OCI-LY1 (cell line): ENCODE measurements at regions not wholly inside any gene's neighbourhood (a gene's known extent, or its start where the extent isn't known, plus 50 kb on each side); places are given as distances from the start of the nearest gene placed in this dataset.

Experiments
- H2AFZ ChIP-seq: fragments of 200-600 bp; sonication (generic), shearing (Covaris generic); 2 replicates; pipeline ENCODE4 v1.6.0; 2014; ENCODE audit warnings: antibody characterized with exemption, mild to moderate bottlenecking, low read length
- H3F3A ChIP-seq: fragments of 200-600 bp; sonication (generic), shearing (Covaris generic); 2 replicates; pipeline ENCODE4 v1.6.0; 2014; ENCODE audit warnings: mild to moderate bottlenecking, antibody characterized with exemption, low read length, moderate library complexity; ENCODE audit not compliant: insufficient read depth
- H3K27ac ChIP-seq: fragments of 200-600 bp; sonication (generic); 2 replicates; pipeline ENCODE4 v1.5.1; 2014; ENCODE audit warnings: low read length, mixed run types, mild to moderate bottlenecking, low read depth; ENCODE audit not compliant: poor library complexity, severe bottlenecking
- H3K27me3 ChIP-seq: fragments of 200-600 bp; sonication (generic); 2 replicates; pipeline ENCODE4 v1.6.0; 2014; ENCODE audit warnings: antibody characterized with exemption, mild to moderate bottlenecking, low read length, moderate library complexity; ENCODE audit not compliant: insufficient read depth
- H3K36me3 ChIP-seq: fragments of 200-600 bp; sonication (generic); 2 replicates; pipeline ENCODE4 v1.6.1; 2014; ENCODE audit warnings: mild to moderate bottlenecking, antibody characterized with exemption, low read length, moderate library complexity, mixed read lengths; ENCODE audit not compliant: insufficient read depth
- H3K4me1 ChIP-seq: fragments of 200-600 bp; sonication (generic); 2 replicates; pipeline ENCODE4 v1.5.1; 2014; ENCODE audit warnings: mild to moderate bottlenecking, low read length, moderate library complexity; ENCODE audit not compliant: insufficient read depth, severe bottlenecking
- H3K4me2 ChIP-seq: fragments of 200-600 bp; sonication (generic), shearing (Covaris generic); 2 replicates; pipeline ENCODE4 v1.6.1; 2014; ENCODE audit warnings: low read length
- H3K4me3 ChIP-seq: fragments of 200-600 bp; sonication (generic); 2 replicates; pipeline ENCODE4 v1.5.1; 2014; ENCODE audit warnings: low read length, low read depth, mild to moderate bottlenecking, mixed read lengths; ENCODE audit not compliant: poor library complexity, severe bottlenecking
- H3K79me2 ChIP-seq: fragments of 200-600 bp; shearing (Covaris generic); 2 replicates; pipeline ENCODE4 v1.6.1; 2016; ENCODE audit warnings: mixed run types, low read length, mixed read lengths; ENCODE audit not compliant: insufficient read depth
- H3K9ac ChIP-seq: fragments of 200-600 bp; sonication (generic), shearing (Covaris generic); 2 replicates; pipeline ENCODE4 v1.6.1; 2014; ENCODE audit warnings: mild to moderate bottlenecking, low read length, mixed read lengths
- H3K9me2 ChIP-seq: fragments of 200-600 bp; sonication (generic), shearing (Covaris generic); 2 replicates; pipeline ENCODE4 v1.6.1; 2014; ENCODE audit warnings: low read depth, mild to moderate bottlenecking, low read length, mixed read lengths
- H3K9me3 ChIP-seq: fragments of 200-600 bp; shearing (Covaris generic); 2 replicates; pipeline ENCODE4 v1.6.1; 2014; ENCODE audit warnings: low read length, mixed read lengths
- H4K20me1 ChIP-seq: fragments of 200-600 bp; sonication (generic), shearing (Covaris generic); 2 replicates; pipeline ENCODE4 v1.6.0; 2016; ENCODE audit warnings: mild to moderate bottlenecking, low read length; ENCODE audit not compliant: insufficient read depth
- EZH2 ChIP-seq: fragments of 200-600 bp; sonication (generic), shearing (Covaris generic); IDR thresholded peaks from 2 replicates; pipeline ENCODE4 v1.8.0; 2017; ENCODE audit warnings: borderline replicate concordance, mixed run types, mild to moderate bottlenecking, antibody characterized with exemption, low read length, moderate library complexity, mixed read lengths
- TF ChIP-seq, protein P1 (sequence below): fragments of 200-600 bp; sonication (generic), shearing (Covaris generic); IDR thresholded peaks from 2 replicates; pipeline ENCODE4 v1.5.1; 2017; ENCODE audit warnings: mild to moderate bottlenecking, antibody characterized with exemption, low read length, moderate library complexity, mixed read lengths

DNA sequence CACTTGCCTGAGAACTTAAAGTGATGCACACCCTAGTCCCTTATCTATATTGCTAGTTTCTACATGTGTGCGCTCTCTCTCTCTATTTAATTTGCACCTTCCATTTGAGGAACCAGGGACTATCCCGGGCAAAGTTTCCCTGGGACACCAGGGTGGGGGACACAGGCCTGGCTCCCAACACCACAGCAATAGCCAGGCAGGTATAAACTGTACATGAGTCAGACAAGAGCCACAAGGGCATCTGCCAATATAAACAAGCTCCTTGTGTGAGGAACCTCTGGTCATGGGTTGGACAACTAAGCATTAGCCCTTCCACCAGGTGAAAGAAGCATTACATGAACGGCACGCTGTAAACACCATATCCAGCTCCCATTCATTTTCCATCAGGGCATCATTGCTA, 455.5 kb downstream of the STIM2 start:
- no peak overlapping the region for H3K27ac ChIP-seq
- no peak overlapping the region for H3K9ac ChIP-seq
- no peaks in the 10 kb centered on the region for H3K27me3 ChIP-seq
- H4K20me1 ChIP-seq, result no peaks in the 10 kb centered on the region
- H3K4me2 ChIP-seq, result no peak overlapping the region
- H3K9me2 ChIP-seq, result no peaks in the 10 kb centered on the region
- no peaks in the 10 kb centered on the region for H3F3A ChIP-seq
- TF ChIP-seq, protein P1, sequence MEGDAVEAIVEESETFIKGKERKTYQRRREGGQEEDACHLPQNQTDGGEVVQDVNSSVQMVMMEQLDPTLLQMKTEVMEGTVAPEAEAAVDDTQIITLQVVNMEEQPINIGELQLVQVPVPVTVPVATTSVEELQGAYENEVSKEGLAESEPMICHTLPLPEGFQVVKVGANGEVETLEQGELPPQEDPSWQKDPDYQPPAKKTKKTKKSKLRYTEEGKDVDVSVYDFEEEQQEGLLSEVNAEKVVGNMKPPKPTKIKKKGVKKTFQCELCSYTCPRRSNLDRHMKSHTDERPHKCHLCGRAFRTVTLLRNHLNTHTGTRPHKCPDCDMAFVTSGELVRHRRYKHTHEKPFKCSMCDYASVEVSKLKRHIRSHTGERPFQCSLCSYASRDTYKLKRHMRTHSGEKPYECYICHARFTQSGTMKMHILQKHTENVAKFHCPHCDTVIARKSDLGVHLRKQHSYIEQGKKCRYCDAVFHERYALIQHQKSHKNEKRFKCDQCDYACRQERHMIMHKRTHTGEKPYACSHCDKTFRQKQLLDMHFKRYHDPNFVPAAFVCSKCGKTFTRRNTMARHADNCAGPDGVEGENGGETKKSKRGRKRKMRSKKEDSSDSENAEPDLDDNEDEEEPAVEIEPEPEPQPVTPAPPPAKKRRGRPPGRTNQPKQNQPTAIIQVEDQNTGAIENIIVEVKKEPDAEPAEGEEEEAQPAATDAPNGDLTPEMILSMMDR, result no peak
- TF ChIP-seq EZH2, result no peak
- no peak overlapping the region for H3K4me3 ChIP-seq
- H3K9me3 ChIP-seq, result no peaks in the 10 kb centered on the region
- H3K36me3 ChIP-seq, result no peaks in the 10 kb centered on the region
- H3K79me2 ChIP-seq, result no peaks in the 10 kb centered on the region
- no peak overlapping the region for H2AFZ ChIP-seq
- no peaks in the 10 kb centered on the region for H3K4me1 ChIP-seq

DNA sequence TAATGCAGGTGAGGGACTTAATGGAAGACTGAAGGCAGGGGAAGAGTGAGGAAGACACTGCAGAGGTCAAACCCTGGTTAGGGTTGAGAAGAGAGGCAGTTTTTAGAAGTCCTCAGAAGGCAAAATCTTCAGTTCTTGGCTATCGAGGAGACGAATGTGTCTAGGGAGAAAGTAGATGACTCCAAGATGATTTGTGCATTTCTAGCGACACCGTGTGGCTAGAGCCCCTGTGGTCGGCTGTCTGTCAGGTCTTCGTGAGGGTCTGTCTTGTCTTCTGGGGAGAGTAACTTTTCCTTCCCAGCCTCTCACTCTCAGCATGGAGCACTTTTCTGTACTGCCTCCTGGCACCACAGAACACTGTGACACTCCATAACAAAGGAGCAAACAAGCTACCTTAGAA, 458.1 kb downstream of the STIM2 start:
- no peak overlapping the region for H3K4me3 ChIP-seq
- H3K9me3 ChIP-seq, result no peaks in the 10 kb centered on the region
- no peaks in the 10 kb centered on the region for H3F3A ChIP-seq
- no peak overlapping the region for H3K9ac ChIP-seq
- no peaks in the 10 kb centered on the region for H4K20me1 ChIP-seq
- no peaks in the 10 kb centered on the region for H3K79me2 ChIP-seq
- no peaks in the 10 kb centered on the region for H3K4me1 ChIP-seq
- H2AFZ ChIP-seq, result no peak overlapping the region
- H3K9me2 ChIP-seq, result no peaks in the 10 kb centered on the region
- TF ChIP-seq, protein P1, result peak; percentile 52
- no peak for TF ChIP-seq EZH2
- H3K27me3 ChIP-seq, result no peaks in the 10 kb centered on the region
- H3K36me3 ChIP-seq, result no peaks in the 10 kb centered on the region
- H3K4me2 ChIP-seq, result no peak overlapping the region
- no peak overlapping the region for H3K27ac ChIP-seq

DNA sequence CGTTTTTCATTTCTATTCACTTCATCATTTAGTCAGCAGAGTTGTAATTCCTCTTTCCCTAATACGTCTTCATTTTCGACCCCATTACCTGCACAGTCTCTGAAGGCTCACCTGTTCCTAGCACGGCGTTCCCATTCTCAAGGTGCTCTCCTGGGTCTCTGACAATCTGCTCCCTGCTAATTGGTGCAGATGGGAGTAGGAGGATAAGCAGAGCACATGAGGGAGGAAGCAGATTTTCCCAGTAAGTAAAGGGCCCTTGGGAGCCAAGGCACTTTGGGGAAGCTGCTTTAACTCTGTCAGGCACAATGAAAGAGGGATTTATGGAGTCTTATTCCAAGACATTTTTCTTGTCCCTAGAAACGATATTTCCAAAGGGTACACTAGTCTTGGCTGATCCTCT, 466.4 kb downstream of the STIM2 start:
- H4K20me1 ChIP-seq, result no peaks in the 10 kb centered on the region
- no peaks in the 10 kb centered on the region for H3K9me2 ChIP-seq
- no peaks in the 10 kb centered on the region for H3K79me2 ChIP-seq
- H3F3A ChIP-seq, result no peaks in the 10 kb centered on the region
- H3K9ac ChIP-seq, result no peak overlapping the region
- H3K36me3 ChIP-seq, result no peaks in the 10 kb centered on the region
- H3K4me1 ChIP-seq, result no peaks in the 10 kb centered on the region
- no peak overlapping the region for H3K4me3 ChIP-seq
- H2AFZ ChIP-seq, result no peak overlapping the region
- TF ChIP-seq, protein P1, result no peak
- TF ChIP-seq EZH2, result no peak
- H3K4me2 ChIP-seq, result no peak overlapping the region
- no peaks in the 10 kb centered on the region for H3K9me3 ChIP-seq
- H3K27ac ChIP-seq, result no peak overlapping the region
- no peaks in the 10 kb centered on the region for H3K27me3 ChIP-seq
